Chondrocyte (in vitro differentiated cells): ENCODE measurements at regions not wholly inside any gene's neighbourhood (a gene's known extent, or its start where the extent isn't known, plus 50 kb on each side); places are given as distances from the start of the nearest gene placed in this dataset.

ENCODE experiments used
- DNase-seq: peaks from one replicate; pipeline ENCODE4 v3.0.0; 2021; ENCODE audit warnings: mixed read lengths, low spot score
- H3K27ac Mint-ChIP-seq: one replicate; pipeline ENCODE4 v1.8.0; 2021; ENCODE audit warnings: mild to moderate bottlenecking, moderate library complexity, mixed read lengths; ENCODE audit not compliant: unreplicated experiment
- H3K27me3 Mint-ChIP-seq: 2 replicates; pipeline ENCODE4 v1.8.0; 2021; ENCODE audit warnings: low read depth, mixed read lengths
- H3K36me3 Mint-ChIP-seq: 2 replicates; pipeline ENCODE4 v1.8.0; 2021; ENCODE audit warnings: low read depth, mixed read lengths
- H3K4me1 Mint-ChIP-seq: 2 replicates; pipeline ENCODE4 v1.8.0; 2021; ENCODE audit warnings: low read depth, mild to moderate bottlenecking, mixed read lengths
- H3K4me3 Mint-ChIP-seq: one replicate; pipeline ENCODE4 v1.8.0; 2021; ENCODE audit warnings: mild to moderate bottlenecking, moderate library complexity, mixed read lengths; ENCODE audit not compliant: unreplicated experiment
- H3K9me3 Mint-ChIP-seq: 2 replicates; pipeline ENCODE4 v1.8.0; 2021; ENCODE audit warnings: low read depth, mixed read lengths
- CTCF ChIP-seq: fragments of 200-600 bp; sonication (generic); IDR thresholded peaks from 2 replicates; pipeline ENCODE4 v1.5.0; 2021; ENCODE audit warnings: antibody characterized with exemption, mild to moderate bottlenecking, moderate library complexity

- no peak overlapping the region for H3K4me3 Mint-ChIP-seq
- no peaks in the 10 kb centered on the region for H3K4me1 Mint-ChIP-seq
- no peaks in the 10 kb centered on the region for H3K36me3 Mint-ChIP-seq
- no peak for DNase-seq
- H3K9me3 Mint-ChIP-seq, result no peaks in the 10 kb centered on the region
- TF ChIP-seq CTCF, result no peak
- H3K27me3 Mint-ChIP-seq, result peaks cover 2% of the 10 kb centered on the region
- no peak overlapping the region for H3K27ac Mint-ChIP-seq
Measured at GRCh38 chr1:104358621-104359020, 608.9 kb downstream of the AMY1C start.

GRCh38 chr1:104378414-104378813, 628.7 kb downstream of the AMY1C start:
- Mint-ChIP-seq H3K4me1 (no peaks in the 10 kb centered on the region), H3K9me3 (peaks cover 5% of the 10 kb centered on the region), H3K36me3 (no peaks in the 10 kb centered on the region), H3K27me3 (no peaks in the 10 kb centered on the region), H3K27ac (no peak overlapping the region), H3K4me3 (no peak overlapping the region)
- no peak for DNase-seq
- TF ChIP-seq CTCF, result no peak

- no peak for DNase-seq
- no peak overlapping the region for H3K27ac Mint-ChIP-seq
- H3K9me3 Mint-ChIP-seq, result peaks cover under 1% of the 10 kb centered on the region
- no peaks in the 10 kb centered on the region for H3K36me3 Mint-ChIP-seq
- H3K4me1 Mint-ChIP-seq, result no peaks in the 10 kb centered on the region
- no peaks in the 10 kb centered on the region for H3K27me3 Mint-ChIP-seq
- no peak overlapping the region for H3K4me3 Mint-ChIP-seq
- TF ChIP-seq CTCF, result no peak
Measured at GRCh38 chr1:104380003-104380402, 630.3 kb downstream of the AMY1C start.

GRCh38 chr1:104387716-104388508, 638.2 kb downstream of the AMY1C start:
- Mint-ChIP-seq H3K36me3 (no peaks in the 10 kb centered on the region), H3K4me3 (no peak overlapping the region), H3K27ac (no peak overlapping the region), H3K4me1 (no peaks in the 10 kb centered on the region), H3K27me3 (no peaks in the 10 kb centered on the region), H3K9me3 (peaks cover 14% of the 10 kb centered on the region)
- no peak for TF ChIP-seq CTCF
- no peak for DNase-seq

GRCh38 chr1:104392552-104392951, 642.9 kb downstream of the AMY1C start:
- Mint-ChIP-seq H3K36me3 (no peaks in the 10 kb centered on the region), H3K27me3 (no peaks in the 10 kb centered on the region), H3K27ac (no peak overlapping the region), H3K4me3 (no peak overlapping the region), H3K4me1 (no peaks in the 10 kb centered on the region), H3K9me3 (peaks cover 14% of the 10 kb centered on the region)
- no peak for DNase-seq
- no peak for TF ChIP-seq CTCF
